Mucosa of rectum (tissue), 2 donors: ENCODE measurements at regions not wholly inside any gene's neighbourhood (a gene's known extent, or its start where the extent isn't known, plus 50 kb on each side); places are given as distances from the start of the nearest gene placed in this dataset.

Source experiments
- H3K27ac ChIP-seq, 2 donors: one replicate each; pipeline ENCODE4 v1.7.0; 2013; ENCODE audit warnings: inconsistent platforms in 2 of 2, low read depth in 2 of 2, low read length in 2 of 2
- H3K27me3 ChIP-seq, 2 donors: one replicate each; pipeline ENCODE4 v1.7.0; 2013; ENCODE audit warnings: low read length in 2 of 2; ENCODE audit not compliant: control insufficient read depth in 2 of 2, insufficient read depth in 2 of 2
- H3K36me3 ChIP-seq, 2 donors: one replicate each; pipeline ENCODE4 v1.7.0; 2013; ENCODE audit warnings: low read length in 2 of 2; ENCODE audit not compliant: control insufficient read depth in 2 of 2, insufficient read depth in 2 of 2
- H3K4me1 ChIP-seq, 2 donors: one replicate each; pipeline ENCODE4 v1.7.0; 2013; ENCODE audit warnings: low read length in 2 of 2, mild to moderate bottlenecking in 1 of 2; ENCODE audit not compliant: control insufficient read depth in 2 of 2, insufficient read depth in 2 of 2
- H3K4me3 ChIP-seq, 2 donors: one replicate each; pipeline ENCODE4 v1.7.0; 2013; ENCODE audit warnings: low read length in 2 of 2
- H3K9ac ChIP-seq, 2 donors: one replicate each; pipeline ENCODE4 v1.7.0; 2013; ENCODE audit warnings: low read length in 2 of 2, low read depth in 1 of 2, mild to moderate bottlenecking in 1 of 2
- H3K9me3 ChIP-seq, 2 donors: one replicate each; pipeline ENCODE4 v1.7.0; 2013; ENCODE audit warnings: low read length in 2 of 2; ENCODE audit not compliant: control insufficient read depth in 2 of 2
- donor health status: healthy.
- donor health status: Normal muscosa, but diverticular disease.

- Histone ChIP-seq H3K36me3 (no peaks in the 10 kb centered on the region), H3K4me1 (no peaks in the 10 kb centered on the region), H3K4me3 (no peak overlapping the region), H3K27ac (no peak overlapping the region), H3K9ac (no peak overlapping the region), H3K9me3 (no peaks in the 10 kb centered on the region), H3K27me3 (no peaks in the 10 kb centered on the region)
Measured at GRCh38 chr20:6450841-6451240, 316.6 kb upstream of the BMP2 start.

DNA sequence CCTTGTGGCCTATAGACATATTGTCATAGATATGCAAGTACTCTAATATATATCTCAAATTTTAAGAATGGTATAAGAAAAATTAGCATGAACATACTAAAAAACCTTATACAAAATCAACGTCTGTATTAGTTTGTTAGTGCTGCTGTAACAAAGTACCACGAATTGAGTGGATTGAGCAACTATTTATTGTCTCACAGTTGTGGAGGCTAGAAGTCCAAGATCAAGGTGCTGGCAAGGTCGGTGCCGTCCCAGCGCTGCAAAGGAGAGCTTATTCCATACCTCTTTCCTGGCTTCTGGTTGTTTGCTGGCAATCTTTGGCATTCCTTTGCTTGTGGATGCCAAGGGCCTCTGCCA, 317.6 kb upstream of the FERMT1 start:
- H3K36me3 ChIP-seq = no peaks in the 10 kb centered on the region
- no peaks in the 10 kb centered on the region for H3K27me3 ChIP-seq
- no peaks in the 10 kb centered on the region for H3K4me1 ChIP-seq
- H3K9me3 ChIP-seq = no peaks in the 10 kb centered on the region
- no peak overlapping the region for H3K4me3 ChIP-seq
- no peak overlapping the region for H3K9ac ChIP-seq
- no peak overlapping the region for H3K27ac ChIP-seq

DNA sequence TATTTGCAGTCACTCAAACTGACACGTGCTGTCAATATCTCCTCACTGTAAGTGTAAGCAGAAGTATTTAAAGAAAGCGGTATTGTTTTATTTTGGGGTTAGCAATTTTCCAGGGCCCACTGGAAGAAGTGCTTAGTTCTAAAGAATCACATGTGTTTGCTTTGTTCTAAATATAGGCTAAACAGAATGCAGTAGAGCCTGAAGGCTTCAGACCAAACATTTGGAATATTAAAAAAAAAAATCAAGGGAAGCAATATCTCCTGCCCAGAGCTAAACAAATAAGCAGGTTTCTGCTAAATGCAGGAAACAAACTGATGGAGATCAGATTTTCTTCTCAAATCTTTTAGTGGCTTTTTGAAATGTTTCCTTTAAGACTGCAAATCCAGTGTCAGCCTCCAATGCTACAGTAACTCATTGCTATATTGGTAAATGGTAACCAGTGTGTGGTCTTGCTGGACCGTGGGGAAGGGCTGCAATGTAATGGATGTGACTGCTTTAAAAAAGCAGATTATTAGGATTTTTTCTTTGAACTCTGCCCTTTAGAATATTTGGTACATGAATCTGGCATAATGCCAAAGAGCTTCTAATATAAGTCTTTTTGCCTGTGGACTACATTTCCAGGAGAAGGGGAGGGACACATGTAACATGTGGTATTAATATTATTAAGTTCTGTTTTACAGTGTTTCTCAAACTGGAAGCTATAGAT, 317.1 kb upstream of the FERMT1 start:
- Histone ChIP-seq H3K27me3 (no peaks in the 10 kb centered on the region), H3K27ac (no peak overlapping the region), H3K9me3 (no peaks in the 10 kb centered on the region), H3K36me3 (no peaks in the 10 kb centered on the region), H3K4me3 (no peak overlapping the region), H3K9ac (no peak overlapping the region), H3K4me1 (no peaks in the 10 kb centered on the region)

DNA sequence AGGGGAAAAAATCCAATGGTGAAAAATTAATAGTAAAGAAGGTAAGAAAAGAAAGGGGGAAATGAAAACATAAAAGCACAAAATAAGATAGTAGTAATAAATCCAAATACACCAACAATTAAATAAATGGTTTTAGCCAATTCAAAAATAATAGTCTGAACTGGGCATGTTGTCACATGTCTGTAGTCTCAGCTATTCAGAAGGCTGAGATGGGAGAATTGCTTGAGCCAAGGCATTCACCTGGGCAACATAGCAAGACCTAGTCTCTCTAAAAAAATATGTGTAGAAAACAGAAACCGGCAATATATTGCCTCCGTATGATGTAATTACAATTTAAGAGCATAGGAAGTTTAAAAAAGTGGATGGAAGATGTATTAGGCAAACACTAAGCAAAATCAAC, 311.3 kb upstream of the FERMT1 start:
- no peak overlapping the region for H3K4me3 ChIP-seq
- no peaks in the 10 kb centered on the region for H3K9me3 ChIP-seq
- H3K4me1 ChIP-seq = no peaks in the 10 kb centered on the region
- H3K9ac ChIP-seq = no peak overlapping the region
- H3K36me3 ChIP-seq = no peaks in the 10 kb centered on the region
- no peaks in the 10 kb centered on the region for H3K27me3 ChIP-seq
- no peak overlapping the region for H3K27ac ChIP-seq

- Histone ChIP-seq H3K4me3 (no peak overlapping the region), H3K9me3 (no peaks in the 10 kb centered on the region), H3K27ac (no peak overlapping the region), H3K36me3 (no peaks in the 10 kb centered on the region), H3K4me1 (no peaks in the 10 kb centered on the region), H3K27me3 (no peaks in the 10 kb centered on the region), H3K9ac (no peak overlapping the region)
Measured at GRCh38 chr20:6430381-6430780, 307.6 kb upstream of the FERMT1 start.

GRCh38 chr20:6426287-6426891, 303.6 kb upstream of the FERMT1 start:
- Histone ChIP-seq H3K4me1 (no peaks in the 10 kb centered on the region), H3K9ac (no peak overlapping the region), H3K27me3 (no peaks in the 10 kb centered on the region), H3K9me3 (no peaks in the 10 kb centered on the region), H3K4me3 (no peak overlapping the region), H3K36me3 (no peaks in the 10 kb centered on the region), H3K27ac (no peak overlapping the region)

DNA sequence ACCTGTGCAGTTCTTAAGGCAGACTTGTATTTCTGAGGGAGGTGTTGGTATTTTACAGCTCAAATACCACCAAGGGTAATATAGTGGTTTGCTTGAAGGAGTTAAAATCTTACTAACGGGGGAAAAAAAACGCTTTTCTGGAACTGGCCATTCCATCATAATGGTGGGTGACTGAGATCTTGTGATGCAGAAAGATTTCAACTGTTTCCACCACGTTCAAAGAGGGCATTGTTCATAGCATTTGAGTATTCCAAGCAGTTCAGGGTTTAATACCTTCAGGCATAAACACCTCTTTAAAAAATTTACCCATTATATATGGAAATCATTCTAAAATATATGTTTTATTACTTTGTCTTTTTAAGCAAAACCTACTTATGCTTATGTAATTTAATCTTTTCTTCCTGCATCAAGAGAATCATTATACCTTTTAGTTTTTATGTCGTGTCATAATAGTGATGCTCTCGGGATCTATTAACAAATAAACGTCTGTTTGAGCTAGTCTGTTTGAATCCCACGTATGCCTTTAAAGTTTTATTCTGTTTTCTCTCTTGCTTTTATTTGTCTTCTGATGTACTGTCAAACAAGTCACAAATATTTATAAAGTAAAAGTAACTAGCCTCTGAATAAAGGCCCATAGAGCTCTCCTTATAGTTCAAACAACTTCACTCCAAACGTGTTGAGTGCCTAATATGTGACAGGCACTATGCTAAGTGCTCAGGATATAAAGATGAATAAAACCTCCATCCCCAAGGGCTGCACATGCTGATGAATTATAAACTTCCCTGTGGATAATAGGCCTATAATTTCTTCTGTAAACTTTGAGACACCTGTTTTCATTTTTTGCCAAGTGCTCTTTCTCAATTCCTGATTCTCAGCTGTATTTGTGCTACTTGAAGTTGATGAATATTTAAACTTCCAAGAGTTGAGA, 298.8 kb upstream of the FERMT1 start:
- Histone ChIP-seq H3K9me3 (no peaks in the 10 kb centered on the region), H3K4me1 (no peaks in the 10 kb centered on the region), H3K4me3 (no peak overlapping the region), H3K9ac (no peak overlapping the region), H3K36me3 (no peaks in the 10 kb centered on the region), H3K27me3 (no peaks in the 10 kb centered on the region), H3K27ac (no peak overlapping the region)

DNA sequence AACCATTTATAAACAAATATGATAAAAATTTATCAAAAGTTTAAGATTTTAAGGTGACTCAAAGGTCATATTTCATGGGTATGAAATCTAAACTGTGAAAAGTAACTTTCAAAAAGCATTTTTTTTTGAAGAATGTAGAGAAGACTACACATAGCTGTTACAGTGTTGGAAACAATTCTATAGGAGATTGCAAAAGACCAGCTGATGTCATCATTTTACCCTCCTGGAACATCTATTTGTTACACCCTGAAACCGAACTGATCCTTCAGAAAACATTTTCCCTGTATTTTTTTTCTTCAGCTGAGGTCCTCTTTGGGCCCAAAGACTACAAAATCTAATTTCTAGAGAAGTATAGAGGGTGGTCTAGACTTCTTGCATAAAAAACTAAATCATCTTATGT, 297.5 kb upstream of the FERMT1 start:
- no peak overlapping the region for H3K27ac ChIP-seq
- H3K9ac ChIP-seq = no peak overlapping the region
- H3K36me3 ChIP-seq = no peaks in the 10 kb centered on the region
- H3K9me3 ChIP-seq = no peaks in the 10 kb centered on the region
- no peak overlapping the region for H3K4me3 ChIP-seq
- H3K27me3 ChIP-seq = no peaks in the 10 kb centered on the region
- H3K4me1 ChIP-seq = no peaks in the 10 kb centered on the region

DNA sequence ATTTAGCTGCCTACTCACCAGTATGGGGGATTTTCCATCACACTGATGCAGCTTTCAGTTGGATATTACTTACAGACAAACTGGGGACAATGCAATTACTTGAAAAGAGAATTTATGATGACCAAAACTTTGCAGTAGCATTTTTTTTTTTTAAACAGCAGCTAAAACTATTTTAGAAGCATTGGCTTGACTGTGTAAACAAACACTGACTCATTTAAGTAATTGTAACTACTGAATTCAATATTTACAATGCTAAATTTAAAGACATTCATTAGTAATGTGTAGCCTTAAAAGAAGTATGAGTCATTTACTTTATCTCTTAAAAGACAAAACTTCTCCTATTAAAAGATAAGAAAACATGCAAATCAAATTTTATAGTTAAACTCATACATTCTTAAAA, 295.9 kb upstream of the FERMT1 start:
- no peak overlapping the region for H3K9ac ChIP-seq
- H3K9me3 ChIP-seq = no peaks in the 10 kb centered on the region
- no peak overlapping the region for H3K4me3 ChIP-seq
- H3K36me3 ChIP-seq = no peaks in the 10 kb centered on the region
- H3K27ac ChIP-seq = no peak overlapping the region
- H3K4me1 ChIP-seq = no peaks in the 10 kb centered on the region
- no peaks in the 10 kb centered on the region for H3K27me3 ChIP-seq

DNA sequence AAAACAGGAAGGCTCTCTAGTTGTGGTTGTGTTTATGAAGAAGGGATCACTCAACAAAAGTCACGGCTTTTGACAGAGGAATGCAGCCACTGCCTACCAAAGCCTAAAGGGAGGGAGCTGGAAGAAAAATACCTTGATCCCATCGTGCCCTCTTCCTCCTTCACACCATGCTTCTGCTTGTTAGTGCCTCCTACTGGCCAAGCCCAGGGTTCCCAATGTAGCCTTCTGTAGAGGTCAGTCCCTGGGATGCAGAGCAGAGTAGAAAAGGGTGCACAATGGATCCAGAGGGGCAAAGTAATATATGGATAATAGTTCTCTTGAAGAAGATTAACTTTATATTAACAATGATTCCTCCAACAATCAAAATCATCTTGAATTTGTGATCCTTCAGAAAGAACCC, 293.5 kb upstream of the FERMT1 start:
- H3K9me3 ChIP-seq = no peaks in the 10 kb centered on the region
- H3K4me3 ChIP-seq = no peak overlapping the region
- no peak overlapping the region for H3K27ac ChIP-seq
- H3K9ac ChIP-seq = no peak overlapping the region
- no peaks in the 10 kb centered on the region for H3K27me3 ChIP-seq
- H3K4me1 ChIP-seq = no peaks in the 10 kb centered on the region
- H3K36me3 ChIP-seq = no peaks in the 10 kb centered on the region
